HG03280 (cell line): ENCODE measurements at regions not wholly inside any gene's neighbourhood (a gene's known extent, or its start where the extent isn't known, plus 50 kb on each side); places are given as distances from the start of the nearest gene placed in this dataset.
"Not testable (repeated sequence)": the region's sequence is repeated elsewhere in the genome, so short reads cannot be mapped to it uniquely, and the experiment has no call there.

ENCODE experiments used
- ATAC-seq: cut with Tn5 transposase; IDR thresholded peaks from one replicate; pipeline ENCODE4 v1.9.1; 2021; ENCODE audit warnings: mild to moderate bottlenecking, moderate library complexity; ENCODE audit not compliant: unreplicated experiment

- ATAC-seq = no peak
Observed at GRCh38 chr17:45645330-45645729, 138.8 kb upstream of the CRHR1 start.

GRCh38 chr17:45646288-45646988, 137.7 kb upstream of the CRHR1 start:
- no peak for ATAC-seq

GRCh38 chr17:45648642-45649041, 135.5 kb upstream of the CRHR1 start:
- no peak for ATAC-seq

GRCh38 chr17:45649796-45650195, 134.3 kb upstream of the CRHR1 start:
- no peak for ATAC-seq

GRCh38 chr17:45650561-45650960, 133.6 kb upstream of the CRHR1 start:
- no peak for ATAC-seq

- no peak for ATAC-seq
Observed at GRCh38 chr17:45651145-45651709, 132.9 kb upstream of the CRHR1 start.

- no peak for ATAC-seq
Observed at GRCh38 chr17:45653616-45654015, 130.5 kb upstream of the CRHR1 start.

GRCh38 chr17:45656527-45657181, 127.5 kb upstream of the CRHR1 start:
- ATAC-seq = no peak

GRCh38 chr17:45660474-45660873, 123.6 kb upstream of the CRHR1 start:
- no peak for ATAC-seq

- ATAC-seq = no peak
Observed at GRCh38 chr17:45662432-45662831, 121.7 kb upstream of the CRHR1 start.

- no peak for ATAC-seq
Observed at GRCh38 chr17:45663772-45664171, 120.3 kb upstream of the CRHR1 start.

GRCh38 chr17:45664921-45665320, 119.2 kb upstream of the CRHR1 start:
- ATAC-seq = no peak

GRCh38 chr17:45666046-45666600, 118.0 kb upstream of the CRHR1 start:
- no peak for ATAC-seq

- ATAC-seq = no peak
Observed at GRCh38 chr17:45666641-45667040, 117.5 kb upstream of the CRHR1 start.

- ATAC-seq = no peak
Observed at GRCh38 chr17:45667591-45668171, 116.4 kb upstream of the CRHR1 start.

- ATAC-seq = no peak
Observed at GRCh38 chr17:45668316-45668715, 115.8 kb upstream of the CRHR1 start.

- no peak for ATAC-seq
Observed at GRCh38 chr17:45672301-45672700, 111.8 kb upstream of the CRHR1 start.

- no peak for ATAC-seq
Observed at GRCh38 chr17:45672792-45673191, 111.3 kb upstream of the CRHR1 start.

- ATAC-seq = not testable (repeated sequence)
Observed at GRCh38 chr17:45673759-45674158, 110.4 kb upstream of the CRHR1 start.

- ATAC-seq = no peak
Observed at GRCh38 chr17:45675012-45675411, 109.1 kb upstream of the CRHR1 start.

GRCh38 chr17:45675892-45676291, 108.2 kb upstream of the CRHR1 start:
- ATAC-seq = no peak

- no peak for ATAC-seq
Observed at GRCh38 chr17:45676695-45677094, 107.4 kb upstream of the CRHR1 start.
